ENCODE measurements at regions not wholly inside any gene's neighbourhood (a gene's known extent, or its start where the extent isn't known, plus 50 kb on each side); places are given as distances from the start of the nearest gene placed in this dataset.

DNA sequence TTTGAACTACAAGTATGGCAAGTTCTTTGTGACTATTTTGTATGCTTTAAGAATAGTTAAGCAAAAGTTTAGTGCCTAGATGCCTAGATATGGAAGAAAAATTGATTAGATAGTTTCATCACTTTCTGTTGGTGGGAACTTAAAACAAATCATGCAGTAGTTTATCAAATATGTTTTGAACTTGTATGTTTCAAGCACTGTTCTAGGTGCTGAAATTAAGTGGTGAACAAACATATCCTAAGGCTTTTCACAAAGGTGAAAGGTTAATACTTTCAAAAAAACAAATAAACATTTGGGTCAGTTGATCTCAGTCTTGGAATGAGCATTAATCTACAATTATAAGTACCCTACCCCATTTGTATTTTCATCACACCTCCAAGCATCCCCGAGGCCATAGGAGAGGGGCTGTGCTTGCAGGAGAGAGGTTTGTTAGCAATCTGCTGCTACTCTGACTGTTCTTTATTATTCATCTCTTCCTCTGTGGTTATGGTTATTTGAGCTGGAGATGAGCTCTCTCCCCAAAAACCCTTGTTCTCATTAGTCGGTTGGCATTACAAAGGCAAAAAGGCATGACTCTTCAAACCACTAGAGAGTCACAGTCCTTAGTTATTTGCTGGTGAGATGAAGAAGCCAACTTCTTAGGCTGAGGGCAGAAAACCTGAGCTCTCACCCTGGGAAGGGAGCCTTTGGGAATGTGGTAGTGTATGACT lies 103.9 kb upstream of the FHL2 start:
- Histone ChIP-seq H3F3A (ENCODE audit: low read length, unreplicated experiment) (no peaks in the 10 kb centered on the region), H3K9ac (ENCODE audit: low read length) (no peak overlapping the region), H3K9me2 (replicated peaks; ENCODE audit: low read length) (no peaks in the 10 kb centered on the region), H3K27me3 (ENCODE audit: low read length) (no peaks in the 10 kb centered on the region), H3K4me2 (ENCODE audit: low read length) (no peak overlapping the region), H4K20me1 (ENCODE audit: low read length) (no peaks in the 10 kb centered on the region), H3K27ac (ENCODE audit: low read length) (no peak overlapping the region), H3K79me2 (ENCODE audit: low read length) (no peaks in the 10 kb centered on the region), H3K36me3 (ENCODE audit: low read depth, low read length) (no peaks in the 10 kb centered on the region), H3K9me3 (ENCODE audit: low read length) (no peaks in the 10 kb centered on the region), H2AFZ (ENCODE audit: low read length) (no peak overlapping the region), H3K4me1 (ENCODE audit: insufficient read depth, low read length) (no peaks in the 10 kb centered on the region), H3K4me3 (ENCODE audit: low read length) (no peak overlapping the region)
- BruUV-seq (replicated peaks), result no TSS peak
- intact Hi-C loops (cut with micrococcal nuclease), result no loop called here
- no peak for ATAC-seq
- DNase-seq, result peak; percentile 7
- ChIA-PET CTCF (no interaction called here), POLR2A (ENCODE audit: unreplicated experiment) (no interaction called here)
- TF ChIP-seq EZH2phosphoT487 (IDR thresholded peaks at IDR 0.05; ENCODE audit: borderline replicate concordance, low read length) (no peak), EZH2 (IDR thresholded peaks at IDR 0.05; ENCODE audit: low read length, unreplicated experiment) (no peak)
- TF ChIP-seq, protein P1, sequence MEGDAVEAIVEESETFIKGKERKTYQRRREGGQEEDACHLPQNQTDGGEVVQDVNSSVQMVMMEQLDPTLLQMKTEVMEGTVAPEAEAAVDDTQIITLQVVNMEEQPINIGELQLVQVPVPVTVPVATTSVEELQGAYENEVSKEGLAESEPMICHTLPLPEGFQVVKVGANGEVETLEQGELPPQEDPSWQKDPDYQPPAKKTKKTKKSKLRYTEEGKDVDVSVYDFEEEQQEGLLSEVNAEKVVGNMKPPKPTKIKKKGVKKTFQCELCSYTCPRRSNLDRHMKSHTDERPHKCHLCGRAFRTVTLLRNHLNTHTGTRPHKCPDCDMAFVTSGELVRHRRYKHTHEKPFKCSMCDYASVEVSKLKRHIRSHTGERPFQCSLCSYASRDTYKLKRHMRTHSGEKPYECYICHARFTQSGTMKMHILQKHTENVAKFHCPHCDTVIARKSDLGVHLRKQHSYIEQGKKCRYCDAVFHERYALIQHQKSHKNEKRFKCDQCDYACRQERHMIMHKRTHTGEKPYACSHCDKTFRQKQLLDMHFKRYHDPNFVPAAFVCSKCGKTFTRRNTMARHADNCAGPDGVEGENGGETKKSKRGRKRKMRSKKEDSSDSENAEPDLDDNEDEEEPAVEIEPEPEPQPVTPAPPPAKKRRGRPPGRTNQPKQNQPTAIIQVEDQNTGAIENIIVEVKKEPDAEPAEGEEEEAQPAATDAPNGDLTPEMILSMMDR (conservative IDR thresholded peaks at IDR 0.05; ENCODE audit: low read depth, low read length), result no peak

DNA sequence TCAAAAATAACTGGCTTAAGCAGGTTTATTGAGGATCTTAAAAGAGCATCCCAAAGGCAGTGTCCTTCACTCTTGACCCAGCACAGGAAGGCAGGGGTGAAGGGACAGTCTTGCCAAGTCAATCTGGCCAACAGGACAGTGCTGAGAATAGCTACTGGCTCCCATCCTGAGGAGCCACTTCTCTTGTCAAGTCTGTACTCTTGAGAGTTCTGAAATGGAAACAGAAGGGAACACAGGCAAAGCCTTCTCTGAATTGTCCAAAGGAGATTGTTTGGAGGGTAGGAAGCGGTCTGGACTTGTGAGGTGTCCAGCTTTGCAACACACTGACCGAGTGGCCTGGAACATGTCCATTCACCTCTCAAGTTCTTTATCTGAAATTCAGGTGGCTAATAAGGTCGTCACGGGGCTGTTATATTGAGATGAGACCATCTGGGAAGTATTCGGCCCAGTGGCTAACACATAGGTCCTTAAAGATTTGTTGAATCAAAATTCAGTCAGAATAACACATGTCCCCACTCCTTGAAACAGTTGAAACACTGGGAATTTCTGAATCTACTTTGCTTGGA lies 99.5 kb upstream of the FHL2 start:
- DNase-seq (no peak), ATAC-seq (no peak)
- Histone ChIP-seq H4K20me1 (ENCODE audit: low read length) (no peaks in the 10 kb centered on the region), H3K9me3 (ENCODE audit: low read length) (no peaks in the 10 kb centered on the region), H3K79me2 (ENCODE audit: low read length) (no peaks in the 10 kb centered on the region), H3K36me3 (ENCODE audit: low read depth, low read length) (no peaks in the 10 kb centered on the region), H3K9me2 (replicated peaks; ENCODE audit: low read length) (no peaks in the 10 kb centered on the region), H3F3A (ENCODE audit: low read length, unreplicated experiment) (no peaks in the 10 kb centered on the region), H3K4me2 (ENCODE audit: low read length) (no peak overlapping the region), H3K4me3 (ENCODE audit: low read length) (no peak overlapping the region), H3K27ac (ENCODE audit: low read length) (no peak overlapping the region), H2AFZ (ENCODE audit: low read length) (no peak overlapping the region), H3K9ac (ENCODE audit: low read length) (no peak overlapping the region), H3K4me1 (ENCODE audit: insufficient read depth, low read length) (no peaks in the 10 kb centered on the region), H3K27me3 (ENCODE audit: low read length) (no peaks in the 10 kb centered on the region)
- ChIA-PET POLR2A (ENCODE audit: unreplicated experiment) (no interaction called here), CTCF (no interaction called here)
- BruUV-seq (replicated peaks), result no TSS peak
- TF ChIP-seq, protein P1 (conservative IDR thresholded peaks at IDR 0.05; ENCODE audit: low read depth, low read length), result no peak
- TF ChIP-seq EZH2 (IDR thresholded peaks at IDR 0.05; ENCODE audit: low read length, unreplicated experiment), result no peak
- TF ChIP-seq EZH2phosphoT487 (IDR thresholded peaks at IDR 0.05; ENCODE audit: borderline replicate concordance, low read length), result no peak
- intact Hi-C loops (cut with micrococcal nuclease), result no loop called here

DNA sequence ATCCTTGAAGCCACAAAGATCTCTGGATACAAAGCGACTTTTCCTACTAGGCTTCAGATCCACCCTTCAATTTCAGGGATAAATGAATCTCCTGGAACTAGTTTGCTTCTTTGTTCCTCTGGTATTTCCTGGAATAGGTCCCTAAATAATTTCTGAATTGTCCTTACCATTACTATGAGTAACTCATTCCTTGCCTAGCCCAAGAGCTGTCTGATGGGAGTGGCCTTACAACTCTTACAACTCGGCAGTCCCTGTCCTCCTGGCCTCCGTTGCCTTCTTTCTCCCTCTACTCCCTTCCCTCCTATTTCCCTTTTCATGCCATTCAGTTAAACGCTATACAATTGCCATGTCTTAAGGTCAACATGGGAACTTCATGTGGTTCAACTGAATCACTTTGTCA lies 98.2 kb upstream of the FHL2 start:
- Histone ChIP-seq H3K4me2 (ENCODE audit: low read length) (no peak overlapping the region), H3K4me3 (ENCODE audit: low read length) (no peak overlapping the region), H3K79me2 (ENCODE audit: low read length) (no peaks in the 10 kb centered on the region), H3K9me3 (ENCODE audit: low read length) (no peaks in the 10 kb centered on the region), H3K27me3 (ENCODE audit: low read length) (no peaks in the 10 kb centered on the region), H3K9ac (ENCODE audit: low read length) (no peak overlapping the region), H3K9me2 (replicated peaks; ENCODE audit: low read length) (no peaks in the 10 kb centered on the region), H4K20me1 (ENCODE audit: low read length) (no peaks in the 10 kb centered on the region), H3K4me1 (ENCODE audit: insufficient read depth, low read length) (no peaks in the 10 kb centered on the region), H2AFZ (ENCODE audit: low read length) (no peak overlapping the region), H3K27ac (ENCODE audit: low read length) (no peak overlapping the region), H3F3A (ENCODE audit: low read length, unreplicated experiment) (no peaks in the 10 kb centered on the region), H3K36me3 (ENCODE audit: low read depth, low read length) (no peaks in the 10 kb centered on the region)
- CTCF ChIA-PET, result no interaction called here
- ATAC-seq, result no peak
- POLR2A ChIA-PET (ENCODE audit: unreplicated experiment), result no interaction called here
- no TSS peak for BruUV-seq (replicated peaks)
- no peak for TF ChIP-seq EZH2phosphoT487 (IDR thresholded peaks at IDR 0.05; ENCODE audit: borderline replicate concordance, low read length)
- TF ChIP-seq, protein P1 (conservative IDR thresholded peaks at IDR 0.05; ENCODE audit: low read depth, low read length), result no peak
- TF ChIP-seq EZH2 (IDR thresholded peaks at IDR 0.05; ENCODE audit: low read length, unreplicated experiment), result no peak
- no peak for DNase-seq
- intact Hi-C loops (cut with micrococcal nuclease), result no loop called here

Data from PC-3 (cell line).